Glutamatergic neuron (in vitro differentiated cells): ENCODE measurements at regions not wholly inside any gene's neighbourhood (a gene's known extent, or its start where the extent isn't known, plus 50 kb on each side); places are given as distances from the start of the nearest gene placed in this dataset.

Source experiments
- DNase-seq: peaks from one replicate; pipeline ENCODE4 v3.0.0; 2022
- H3K27ac Mint-ChIP-seq: one replicate; pipeline ENCODE4 v1.8.0; 2020; ENCODE audit warnings: mild to moderate bottlenecking, mixed read lengths, inconsistent platforms; ENCODE audit not compliant: unreplicated experiment
- H3K27me3 Mint-ChIP-seq: one replicate; pipeline ENCODE4 v1.8.0; 2020; ENCODE audit warnings: mild to moderate bottlenecking, moderate library complexity, mixed read lengths, inconsistent platforms; ENCODE audit not compliant: unreplicated experiment
- H3K36me3 Mint-ChIP-seq: one replicate; pipeline ENCODE4 v1.8.0; 2020; ENCODE audit warnings: mild to moderate bottlenecking, mixed read lengths, inconsistent platforms; ENCODE audit not compliant: unreplicated experiment
- H3K4me1 Mint-ChIP-seq: one replicate; pipeline ENCODE4 v1.8.0; 2020; ENCODE audit warnings: mild to moderate bottlenecking, low read depth, mixed read lengths, inconsistent platforms; ENCODE audit not compliant: unreplicated experiment
- H3K4me3 Mint-ChIP-seq: one replicate; pipeline ENCODE4 v1.8.0; 2020; ENCODE audit warnings: mild to moderate bottlenecking, mixed read lengths, inconsistent platforms; ENCODE audit not compliant: unreplicated experiment
- H3K9me3 Mint-ChIP-seq: one replicate; pipeline ENCODE4 v1.8.0; 2020; ENCODE audit warnings: mild to moderate bottlenecking, moderate library complexity, mixed read lengths, inconsistent platforms; ENCODE audit not compliant: unreplicated experiment
- TF ChIP-seq, protein P1 (sequence below): fragments of 200-600 bp; sonication (generic); IDR thresholded peaks from one replicate; pipeline ENCODE4 v1.5.0; 2021; ENCODE audit not compliant: partially characterized antibody, unreplicated experiment

DNA sequence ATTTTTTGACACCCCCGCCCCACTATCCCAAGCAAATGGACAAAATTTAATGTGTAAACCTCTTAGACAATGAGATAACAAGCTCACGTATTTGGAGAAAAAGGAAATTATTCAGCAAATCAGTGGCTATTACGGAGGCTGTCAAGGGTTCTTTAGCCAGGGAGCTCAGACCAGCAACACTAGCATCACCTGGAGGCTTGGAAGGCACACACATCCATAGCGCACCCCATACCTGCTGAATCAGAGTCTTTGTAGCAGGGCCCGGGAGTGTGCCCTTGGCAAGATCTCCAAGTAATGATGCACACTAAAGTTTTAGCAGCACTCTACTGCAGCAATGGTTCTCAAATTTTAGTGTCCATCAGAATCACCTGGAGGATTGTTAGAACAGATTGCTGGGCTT lies 223.2 kb upstream of the BTBD3 start:
- H3K27me3 Mint-ChIP-seq: no peaks in the 10 kb centered on the region
- no peaks in the 10 kb centered on the region for H3K9me3 Mint-ChIP-seq
- no peak overlapping the region for H3K27ac Mint-ChIP-seq
- TF ChIP-seq, protein P1, sequence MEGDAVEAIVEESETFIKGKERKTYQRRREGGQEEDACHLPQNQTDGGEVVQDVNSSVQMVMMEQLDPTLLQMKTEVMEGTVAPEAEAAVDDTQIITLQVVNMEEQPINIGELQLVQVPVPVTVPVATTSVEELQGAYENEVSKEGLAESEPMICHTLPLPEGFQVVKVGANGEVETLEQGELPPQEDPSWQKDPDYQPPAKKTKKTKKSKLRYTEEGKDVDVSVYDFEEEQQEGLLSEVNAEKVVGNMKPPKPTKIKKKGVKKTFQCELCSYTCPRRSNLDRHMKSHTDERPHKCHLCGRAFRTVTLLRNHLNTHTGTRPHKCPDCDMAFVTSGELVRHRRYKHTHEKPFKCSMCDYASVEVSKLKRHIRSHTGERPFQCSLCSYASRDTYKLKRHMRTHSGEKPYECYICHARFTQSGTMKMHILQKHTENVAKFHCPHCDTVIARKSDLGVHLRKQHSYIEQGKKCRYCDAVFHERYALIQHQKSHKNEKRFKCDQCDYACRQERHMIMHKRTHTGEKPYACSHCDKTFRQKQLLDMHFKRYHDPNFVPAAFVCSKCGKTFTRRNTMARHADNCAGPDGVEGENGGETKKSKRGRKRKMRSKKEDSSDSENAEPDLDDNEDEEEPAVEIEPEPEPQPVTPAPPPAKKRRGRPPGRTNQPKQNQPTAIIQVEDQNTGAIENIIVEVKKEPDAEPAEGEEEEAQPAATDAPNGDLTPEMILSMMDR: no peak
- H3K4me1 Mint-ChIP-seq: no peaks in the 10 kb centered on the region
- no peak for DNase-seq
- H3K4me3 Mint-ChIP-seq: no peak overlapping the region
- H3K36me3 Mint-ChIP-seq: no peaks in the 10 kb centered on the region

DNA sequence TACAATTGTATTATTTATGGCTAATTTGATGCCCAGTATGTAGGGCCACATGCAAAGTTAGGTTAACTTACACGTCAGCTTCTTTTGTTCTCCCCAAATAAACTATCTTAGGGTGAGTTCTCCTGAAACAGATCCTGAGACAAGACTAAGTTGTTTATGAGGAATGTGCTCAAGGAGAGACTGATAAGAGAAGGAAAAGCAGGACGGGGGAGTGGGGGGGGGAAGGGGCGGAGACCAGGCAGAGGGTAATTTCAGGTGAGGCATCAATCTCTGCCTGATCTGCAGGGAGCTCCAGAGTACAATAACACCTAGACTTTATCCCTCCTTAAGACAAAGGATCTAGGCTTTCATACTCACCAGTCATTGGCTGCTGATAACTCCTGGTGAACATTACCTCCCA lies 220.6 kb upstream of the BTBD3 start:
- Mint-ChIP-seq H3K9me3 (no peaks in the 10 kb centered on the region), H3K27ac (no peak overlapping the region), H3K4me1 (no peaks in the 10 kb centered on the region), H3K36me3 (no peaks in the 10 kb centered on the region), H3K27me3 (no peaks in the 10 kb centered on the region), H3K4me3 (no peak overlapping the region)
- no peak for DNase-seq
- TF ChIP-seq, protein P1: no peak

DNA sequence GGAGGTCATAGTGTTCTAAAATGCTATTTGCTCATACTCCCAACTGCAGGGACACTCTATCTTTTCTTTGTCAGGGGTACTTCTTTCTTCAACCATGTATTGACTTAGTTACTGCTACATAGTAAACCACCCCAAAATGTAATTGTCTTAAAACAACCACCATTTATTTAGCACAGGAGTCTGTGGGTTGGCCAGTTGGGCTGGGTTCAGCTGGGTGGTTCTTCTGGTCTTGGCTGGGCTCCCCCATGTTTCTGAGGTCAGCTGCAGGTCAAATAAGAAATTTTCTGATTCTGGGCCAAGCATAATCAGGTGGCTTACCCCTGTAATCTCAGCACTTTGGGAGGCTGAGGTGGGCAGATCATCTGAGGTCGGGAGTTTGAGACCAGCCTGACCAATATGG lies 220.0 kb upstream of the BTBD3 start:
- Mint-ChIP-seq H3K27ac (no peak overlapping the region), H3K4me3 (no peak overlapping the region), H3K9me3 (no peaks in the 10 kb centered on the region), H3K4me1 (no peaks in the 10 kb centered on the region), H3K36me3 (no peaks in the 10 kb centered on the region), H3K27me3 (no peaks in the 10 kb centered on the region)
- DNase-seq: no peak
- TF ChIP-seq, protein P1: no peak

DNA sequence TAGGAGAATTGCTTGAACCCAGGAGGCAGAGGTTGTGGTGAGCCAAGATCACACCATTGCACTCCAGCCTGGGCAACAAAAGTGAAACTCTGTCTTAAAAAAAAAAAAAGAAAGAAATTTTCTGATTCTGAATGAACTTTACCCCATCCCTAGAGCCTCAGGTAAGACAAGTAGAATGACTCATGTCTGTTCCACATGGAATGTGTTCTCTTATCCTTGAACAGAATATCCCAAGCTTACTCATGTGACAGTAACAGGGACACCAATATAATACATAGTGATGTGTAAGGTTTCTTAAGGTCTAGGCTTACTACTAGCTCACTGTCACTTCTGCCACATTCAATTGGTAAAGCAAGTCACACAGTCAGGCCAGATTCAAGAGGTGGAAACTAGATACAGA lies 219.6 kb upstream of the BTBD3 start:
- no peaks in the 10 kb centered on the region for H3K36me3 Mint-ChIP-seq
- no peak overlapping the region for H3K27ac Mint-ChIP-seq
- H3K4me3 Mint-ChIP-seq: no peak overlapping the region
- no peaks in the 10 kb centered on the region for H3K4me1 Mint-ChIP-seq
- DNase-seq: no peak
- TF ChIP-seq, protein P1: no peak
- H3K9me3 Mint-ChIP-seq: no peaks in the 10 kb centered on the region
- H3K27me3 Mint-ChIP-seq: no peaks in the 10 kb centered on the region

DNA sequence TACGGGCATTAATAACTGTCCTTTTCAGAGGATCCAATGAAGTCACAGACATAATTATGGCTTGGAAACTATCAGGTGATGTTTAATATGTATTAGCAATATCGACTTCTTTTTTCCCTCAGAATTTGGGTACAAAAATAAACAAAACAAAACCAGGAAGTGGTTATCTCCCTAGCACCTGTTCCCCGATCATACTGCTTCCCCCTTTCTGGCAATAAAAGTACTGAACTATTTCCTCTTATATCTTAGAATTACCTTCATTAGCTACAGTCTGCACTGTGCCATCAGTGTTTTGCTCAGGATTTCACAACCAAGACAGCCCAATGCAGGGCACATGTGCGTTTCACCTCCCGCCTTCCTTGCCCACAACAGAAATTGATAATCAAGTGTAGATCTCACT lies 216.9 kb upstream of the BTBD3 start:
- DNase-seq: no peak
- no peak overlapping the region for H3K27ac Mint-ChIP-seq
- H3K27me3 Mint-ChIP-seq: no peaks in the 10 kb centered on the region
- no peak overlapping the region for H3K4me3 Mint-ChIP-seq
- TF ChIP-seq, protein P1: no peak
- no peaks in the 10 kb centered on the region for H3K9me3 Mint-ChIP-seq
- H3K36me3 Mint-ChIP-seq: no peaks in the 10 kb centered on the region
- peaks cover 7% of the 10 kb centered on the region for H3K4me1 Mint-ChIP-seq
